OCI-LY3 (cell line): ENCODE measurements at regions not wholly inside any gene's neighbourhood (a gene's known extent, or its start where the extent isn't known, plus 50 kb on each side); places are given as distances from the start of the nearest gene placed in this dataset.

ENCODE experiments used
- EZH2phosphoT487 ChIP-seq: fragments of 200-600 bp; shearing (Covaris generic); IDR thresholded peaks from 2 replicates; pipeline ENCODE4 v1.6.1; 2018; ENCODE audit warnings: antibody characterized with exemption, mixed run types, low read depth
- TF ChIP-seq, protein P1 (sequence below): fragments of 200-600, 300-600 bp; sonication (generic); IDR thresholded peaks from 2 replicates; pipeline ENCODE4 v1.5.1; 2014; ENCODE audit warnings: antibody characterized with exemption, low read length, low read depth

DNA sequence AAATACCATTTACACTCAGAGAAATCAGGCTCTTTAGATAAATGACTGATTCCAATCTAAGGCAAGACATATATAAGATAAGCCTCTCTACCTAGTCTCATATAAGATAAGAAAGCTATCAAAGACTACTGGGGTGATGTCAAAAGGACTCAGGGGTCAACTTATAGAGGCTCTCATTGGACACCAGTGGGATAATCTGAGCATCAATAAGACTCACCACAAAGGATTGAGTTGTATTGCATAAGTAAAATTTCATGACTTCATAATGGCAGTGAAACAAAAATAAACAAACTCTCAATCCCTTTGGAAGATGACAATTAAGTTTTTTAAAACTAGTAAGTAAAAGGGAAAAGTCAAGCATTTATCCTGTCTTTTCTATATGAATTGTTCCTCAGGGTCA is 317.8 kb downstream of the SHQ1 start:
- TF ChIP-seq, protein P1, sequence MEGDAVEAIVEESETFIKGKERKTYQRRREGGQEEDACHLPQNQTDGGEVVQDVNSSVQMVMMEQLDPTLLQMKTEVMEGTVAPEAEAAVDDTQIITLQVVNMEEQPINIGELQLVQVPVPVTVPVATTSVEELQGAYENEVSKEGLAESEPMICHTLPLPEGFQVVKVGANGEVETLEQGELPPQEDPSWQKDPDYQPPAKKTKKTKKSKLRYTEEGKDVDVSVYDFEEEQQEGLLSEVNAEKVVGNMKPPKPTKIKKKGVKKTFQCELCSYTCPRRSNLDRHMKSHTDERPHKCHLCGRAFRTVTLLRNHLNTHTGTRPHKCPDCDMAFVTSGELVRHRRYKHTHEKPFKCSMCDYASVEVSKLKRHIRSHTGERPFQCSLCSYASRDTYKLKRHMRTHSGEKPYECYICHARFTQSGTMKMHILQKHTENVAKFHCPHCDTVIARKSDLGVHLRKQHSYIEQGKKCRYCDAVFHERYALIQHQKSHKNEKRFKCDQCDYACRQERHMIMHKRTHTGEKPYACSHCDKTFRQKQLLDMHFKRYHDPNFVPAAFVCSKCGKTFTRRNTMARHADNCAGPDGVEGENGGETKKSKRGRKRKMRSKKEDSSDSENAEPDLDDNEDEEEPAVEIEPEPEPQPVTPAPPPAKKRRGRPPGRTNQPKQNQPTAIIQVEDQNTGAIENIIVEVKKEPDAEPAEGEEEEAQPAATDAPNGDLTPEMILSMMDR = no peak
- no peak for TF ChIP-seq EZH2phosphoT487
